HCT116 (cell line): ENCODE measurements at regions not wholly inside any gene's neighbourhood (a gene's known extent, or its start where the extent isn't known, plus 50 kb on each side); places are given as distances from the start of the nearest gene placed in this dataset.

Source experiments
- ATAC-seq: fragments of 200-7000 bp; cut with Tn5 transposase; 2 replicates; pipeline ENCODE4 v1.9.1; 2020; ENCODE audit warnings: mild to moderate bottlenecking, moderate library complexity
- BruUV-seq: library from RNA; stranded (reverse); fragments of 400-500 nt; replicated peaks from 2 replicates; lab custom pipeline; 2021; lab: Mats Ljungman, UMichigan
- CTCF ChIA-PET: fragments of 300-600 bp; sonication (Branson Sonifier 250); formaldehyde crosslinking; loops from one replicate; lab custom pipeline; 2021; ENCODE audit warnings: antibody characterized with exemption; lab: Charles Lee
- POLR2A ChIA-PET: fragments of 300-600, 350-600 bp; sonication (Branson Sonifier 250); formaldehyde crosslinking; loops from one replicate; lab custom pipeline; 2021; ENCODE audit warnings: antibody characterized with exemption; lab: Charles Lee
- RAD21 ChIA-PET, 2 experiments: fragments of 300-600 bp; sonication (Branson Sonifier 250); formaldehyde crosslinking; loops; one replicate each; lab custom pipeline; 2023; ENCODE audit warnings: low total read pairs in 2 of 2; ENCODE audit not compliant: uncharacterized antibody in 2 of 2, unreplicated experiment in 2 of 2, low non-redundant PET in 1 of 2; lab: Charles Lee
- DNase-seq: peaks from one replicate; pipeline ENCODE4 v3.0.0-alpha.2; 2010; ENCODE audit warnings: low read depth, low spot score
- H2AFZ ChIP-seq: fragments of 200-600 bp; shearing (Covaris generic), sonication (generic); 2 replicates; pipeline ENCODE4 v1.6.1; 2017; ENCODE audit warnings: low read depth, mixed run types, mixed read lengths, antibody characterized with exemption, low read length; ENCODE audit not compliant: poor library complexity, severe bottlenecking
- H3K27ac ChIP-seq: 2 replicates; pipeline ENCODE4 v1.5.1; 2012; ENCODE audit warnings: low read depth, low read length
- H3K27me3 ChIP-seq: fragments of 200-600 bp; sonication (generic); 2 replicates; pipeline ENCODE4 v1.6.1; 2016; ENCODE audit warnings: mixed run types, low read length, mixed read lengths; ENCODE audit not compliant: insufficient read depth
- H3K36me3 ChIP-seq, 2 experiments: fragments of 200-500 bp in 1 of 2; fragments of 200-600 bp in 1 of 2; sonication (Bioruptor generic) in 1 of 2; sonication (generic) in 1 of 2; 2 replicates each; pipeline versions ENCODE4 v1.5.1 to v1.6.1; 2014 to 2016; ENCODE audit warnings: low read length in 2 of 2, inconsistent platforms in 1 of 2, mixed read lengths in 1 of 2, mixed run types in 1 of 2; ENCODE audit not compliant: insufficient read depth in 2 of 2, control insufficient read depth in 1 of 2
- H3K4me1 ChIP-seq, 2 experiments: fragments of 200-600 bp in 1 of 2; sonication (generic) in 1 of 2; 2 replicates each; pipeline versions ENCODE4 v1.5.1 to v1.6.1; 2012 to 2017; ENCODE audit warnings: low read length in 2 of 2, inconsistent platforms in 1 of 2, mild to moderate bottlenecking in 1 of 2, mixed read lengths in 1 of 2, mixed run types in 1 of 2, moderate library complexity in 1 of 2; ENCODE audit not compliant: insufficient read depth in 2 of 2, control insufficient read depth in 1 of 2
- H3K4me2 ChIP-seq: fragments of 200-600 bp; sonication (generic); 2 replicates; pipeline ENCODE4 v1.6.1; 2017; ENCODE audit warnings: mixed run types, low read length, mixed read lengths
- H3K4me3 ChIP-seq, 2 experiments: fragments of 200-600 bp in 1 of 2; sonication (generic) in 1 of 2; replicated peaks in 1 of 2; 2 replicates each; pipeline ENCODE4 v1.5.1; 2011 to 2016; ENCODE audit warnings: low read length in 2 of 2, control low read depth in 1 of 2, low read depth in 1 of 2, mild to moderate bottlenecking in 1 of 2, mixed read lengths in 1 of 2, mixed run types in 1 of 2
- H3K79me2 ChIP-seq: fragments of 200-600 bp; sonication (generic); 2 replicates; pipeline ENCODE4 v1.6.1; 2017; ENCODE audit warnings: mild to moderate bottlenecking, mixed run types, low read length, moderate library complexity, mixed read lengths; ENCODE audit not compliant: insufficient read depth
- H3K9ac ChIP-seq: fragments of 200-600 bp; sonication (generic); 2 replicates; pipeline ENCODE4 v1.6.1; 2016; ENCODE audit warnings: low read length, mixed read lengths
- H3K9me2 ChIP-seq: fragments of 200-600 bp; sonication (generic), shearing (Covaris generic); 2 replicates; pipeline ENCODE4 v1.6.1; 2017; ENCODE audit warnings: mixed run types, mild to moderate bottlenecking, moderate library complexity; ENCODE audit not compliant: insufficient read depth
- H3K9me3 ChIP-seq, 2 experiments: fragments of 200-500 bp in 1 of 2; fragments of 200-600 bp in 1 of 2; sonication (Bioruptor generic) in 1 of 2; sonication (generic) in 1 of 2; 2 replicates each; pipeline ENCODE4 v1.6.1; 2014 to 2017; ENCODE audit warnings: low read length in 2 of 2, mixed read lengths in 2 of 2, inconsistent platforms in 1 of 2, low read depth in 1 of 2, mild to moderate bottlenecking in 1 of 2, mixed run types in 1 of 2, moderate library complexity in 1 of 2; ENCODE audit not compliant: control insufficient read depth in 1 of 2, insufficient read depth in 1 of 2
- H4K20me1 ChIP-seq: fragments of 200-600 bp; sonication (generic), shearing (Covaris generic); 2 replicates; pipeline ENCODE4 v1.6.1; 2017; ENCODE audit warnings: mixed run types, mild to moderate bottlenecking, moderate library complexity; ENCODE audit not compliant: insufficient read depth
- CBX3 ChIP-seq: IDR thresholded peaks from 2 replicates; pipeline ENCODE4 v1.6.1; 2012; ENCODE audit warnings: low read depth
- CEBPB ChIP-seq: IDR thresholded peaks from 2 replicates; pipeline ENCODE4 v1.6.1; 2012; ENCODE audit warnings: low read depth
- EGR1 ChIP-seq: IDR thresholded peaks from 2 replicates; pipeline ENCODE4 v1.6.1; 2012; ENCODE audit warnings: low read depth
- ELF1 ChIP-seq: IDR thresholded peaks from 2 replicates; pipeline ENCODE4 v1.6.1; 2012; ENCODE audit warnings: low read depth, borderline replicate concordance
- JUND ChIP-seq: IDR thresholded peaks from 2 replicates; pipeline ENCODE4 v1.6.1; 2012
- POLR2A ChIP-seq: IDR thresholded peaks from 2 replicates; pipeline ENCODE4 v1.7.0; 2011; ENCODE audit warnings: borderline replicate concordance; ENCODE audit not compliant: insufficient read depth, insufficient read length; ENCODE audit errors: extremely low read depth
- RAD21 ChIP-seq: IDR thresholded peaks from 2 replicates; pipeline ENCODE4 v1.6.1; 2012; ENCODE audit warnings: low read depth, mild to moderate bottlenecking
- SIN3A ChIP-seq: IDR thresholded peaks from 2 replicates; pipeline ENCODE4 v1.6.1; 2012; ENCODE audit warnings: low read depth
- SP1 ChIP-seq: IDR thresholded peaks from 2 replicates; pipeline ENCODE4 v1.6.1; 2012; ENCODE audit warnings: low read depth
- SRF ChIP-seq: IDR thresholded peaks from 2 replicates; pipeline ENCODE4 v1.6.1; 2012; ENCODE audit warnings: low read depth
- TCF7L2 ChIP-seq: IDR thresholded peaks from 2 replicates; pipeline ENCODE4 v1.7.0; 2011; ENCODE audit warnings: borderline replicate concordance, inconsistent platforms; ENCODE audit not compliant: insufficient read depth, insufficient read length; ENCODE audit errors: extremely low read depth
- YY1 ChIP-seq: IDR thresholded peaks from 2 replicates; pipeline ENCODE4 v1.6.1; 2011; ENCODE audit warnings: low read length, low read depth, moderate library complexity, mild to moderate bottlenecking; ENCODE audit not compliant: insufficient replicate concordance; ENCODE audit errors: extremely low read depth
- ZNF274 ChIP-seq: fragments of 200-500 bp; sonication (Bioruptor generic); IDR thresholded peaks from 2 replicates; pipeline ENCODE4 v1.6.1; 2014; ENCODE audit warnings: mild to moderate bottlenecking, low read depth, low read length, inconsistent platforms
- intact Hi-C: fragments of 100-400 bp; cut with micrococcal nuclease; formaldehyde crosslinking; loops from 2 replicates; pipeline ENCODE4 v1.10.0; 2022
- TF ChIP-seq, protein P1 (sequence below): IDR thresholded peaks from 2 replicates; pipeline ENCODE4 v1.6.1; 2011; ENCODE audit warnings: mild to moderate bottlenecking, low read length, moderate library complexity; ENCODE audit not compliant: insufficient replicate concordance; ENCODE audit errors: extremely low read depth
- TF ChIP-seq, protein P2 (sequence below): IDR thresholded peaks from 2 replicates; pipeline ENCODE4 v1.6.1; 2012; ENCODE audit warnings: low read depth
- TF ChIP-seq, protein P3 (sequence below): IDR thresholded peaks from 2 replicates; pipeline ENCODE4 v1.6.1; 2012

DNA sequence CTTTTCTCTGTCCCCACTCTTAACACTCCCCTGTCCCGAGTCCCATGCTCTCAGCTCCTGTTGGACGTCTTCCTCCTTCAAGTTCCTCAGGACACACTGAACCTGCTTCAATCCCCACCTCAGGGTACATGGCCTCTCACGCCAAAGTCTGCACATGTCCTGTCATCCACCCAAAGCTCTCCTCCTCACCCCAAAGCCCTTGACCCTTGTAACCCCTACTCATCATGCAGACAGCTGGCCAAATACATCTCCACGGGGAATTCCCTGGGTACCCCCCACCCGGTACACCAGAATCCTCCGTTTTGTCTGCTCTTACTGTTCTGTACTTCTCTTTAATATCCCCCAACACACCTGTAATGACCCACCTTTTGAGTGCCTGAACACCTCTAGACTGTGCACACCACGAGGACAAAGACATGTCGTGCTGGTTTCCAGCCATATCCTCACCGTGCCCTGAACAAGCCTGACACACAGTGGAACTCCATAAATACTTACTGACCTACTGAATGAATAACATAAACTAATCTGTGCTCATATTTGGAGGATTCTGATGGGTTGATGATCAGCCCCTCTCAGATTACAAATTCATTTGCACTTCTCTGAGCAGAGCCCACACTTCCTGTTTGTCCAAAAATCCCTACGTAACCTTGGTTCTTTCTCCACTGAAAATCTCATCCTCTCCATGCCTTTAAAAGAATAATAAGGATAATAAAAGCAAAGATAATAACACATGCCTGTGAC, 66.8 kb upstream of the EYA2 start:
- Histone ChIP-seq H3K9me2 (no peaks in the 10 kb centered on the region), H3K36me3 (no peaks in the 10 kb centered on the region), H3K9me3 (0 out of 4 replicates have a peak, but pooled peaks cover 0 to 3% of the 10 kb centered on the region in 2 experiments), H3K79me2 (no peaks in the 10 kb centered on the region), H3K27me3 (no peaks in the 10 kb centered on the region), H3K4me3 (no peak overlapping the region), H3K27ac (no peak overlapping the region), H3K4me1 (no peaks in the 10 kb centered on the region), H3K4me2 (no peak overlapping the region), H4K20me1 (no peaks in the 10 kb centered on the region), H2AFZ (no peak overlapping the region), H3K9ac (no peak overlapping the region)
- DNase-seq (no peak), ATAC-seq (no peak)
- ChIA-PET RAD21 (no interaction called here), CTCF (no interaction called here), POLR2A (no interaction called here)
- intact Hi-C loops: no loop called here
- no TSS peak for BruUV-seq
- TF ChIP-seq, protein P1, sequence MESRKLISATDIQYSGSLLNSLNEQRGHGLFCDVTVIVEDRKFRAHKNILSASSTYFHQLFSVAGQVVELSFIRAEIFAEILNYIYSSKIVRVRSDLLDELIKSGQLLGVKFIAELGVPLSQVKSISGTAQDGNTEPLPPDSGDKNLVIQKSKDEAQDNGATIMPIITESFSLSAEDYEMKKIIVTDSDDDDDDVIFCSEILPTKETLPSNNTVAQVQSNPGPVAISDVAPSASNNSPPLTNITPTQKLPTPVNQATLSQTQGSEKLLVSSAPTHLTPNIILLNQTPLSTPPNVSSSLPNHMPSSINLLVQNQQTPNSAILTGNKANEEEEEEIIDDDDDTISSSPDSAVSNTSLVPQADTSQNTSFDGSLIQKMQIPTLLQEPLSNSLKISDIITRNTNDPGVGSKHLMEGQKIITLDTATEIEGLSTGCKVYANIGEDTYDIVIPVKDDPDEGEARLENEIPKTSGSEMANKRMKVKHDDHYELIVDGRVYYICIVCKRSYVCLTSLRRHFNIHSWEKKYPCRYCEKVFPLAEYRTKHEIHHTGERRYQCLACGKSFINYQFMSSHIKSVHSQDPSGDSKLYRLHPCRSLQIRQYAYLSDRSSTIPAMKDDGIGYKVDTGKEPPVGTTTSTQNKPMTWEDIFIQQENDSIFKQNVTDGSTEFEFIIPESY: no peak
- TF ChIP-seq TCF7L2 (no peak), SIN3A (no peak), CBX3 (no peak), JUND (no peak), ZNF274 (no peak), ELF1 (no peak), SRF (no peak), SP1 (no peak), POLR2A (no peak), EGR1 (no peak), CEBPB (no peak), YY1 (no peak), RAD21 (no peak)
- TF ChIP-seq, protein P2, sequence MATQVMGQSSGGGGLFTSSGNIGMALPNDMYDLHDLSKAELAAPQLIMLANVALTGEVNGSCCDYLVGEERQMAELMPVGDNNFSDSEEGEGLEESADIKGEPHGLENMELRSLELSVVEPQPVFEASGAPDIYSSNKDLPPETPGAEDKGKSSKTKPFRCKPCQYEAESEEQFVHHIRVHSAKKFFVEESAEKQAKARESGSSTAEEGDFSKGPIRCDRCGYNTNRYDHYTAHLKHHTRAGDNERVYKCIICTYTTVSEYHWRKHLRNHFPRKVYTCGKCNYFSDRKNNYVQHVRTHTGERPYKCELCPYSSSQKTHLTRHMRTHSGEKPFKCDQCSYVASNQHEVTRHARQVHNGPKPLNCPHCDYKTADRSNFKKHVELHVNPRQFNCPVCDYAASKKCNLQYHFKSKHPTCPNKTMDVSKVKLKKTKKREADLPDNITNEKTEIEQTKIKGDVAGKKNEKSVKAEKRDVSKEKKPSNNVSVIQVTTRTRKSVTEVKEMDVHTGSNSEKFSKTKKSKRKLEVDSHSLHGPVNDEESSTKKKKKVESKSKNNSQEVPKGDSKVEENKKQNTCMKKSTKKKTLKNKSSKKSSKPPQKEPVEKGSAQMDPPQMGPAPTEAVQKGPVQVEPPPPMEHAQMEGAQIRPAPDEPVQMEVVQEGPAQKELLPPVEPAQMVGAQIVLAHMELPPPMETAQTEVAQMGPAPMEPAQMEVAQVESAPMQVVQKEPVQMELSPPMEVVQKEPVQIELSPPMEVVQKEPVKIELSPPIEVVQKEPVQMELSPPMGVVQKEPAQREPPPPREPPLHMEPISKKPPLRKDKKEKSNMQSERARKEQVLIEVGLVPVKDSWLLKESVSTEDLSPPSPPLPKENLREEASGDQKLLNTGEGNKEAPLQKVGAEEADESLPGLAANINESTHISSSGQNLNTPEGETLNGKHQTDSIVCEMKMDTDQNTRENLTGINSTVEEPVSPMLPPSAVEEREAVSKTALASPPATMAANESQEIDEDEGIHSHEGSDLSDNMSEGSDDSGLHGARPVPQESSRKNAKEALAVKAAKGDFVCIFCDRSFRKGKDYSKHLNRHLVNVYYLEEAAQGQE: no peak
- TF ChIP-seq, protein P3, sequence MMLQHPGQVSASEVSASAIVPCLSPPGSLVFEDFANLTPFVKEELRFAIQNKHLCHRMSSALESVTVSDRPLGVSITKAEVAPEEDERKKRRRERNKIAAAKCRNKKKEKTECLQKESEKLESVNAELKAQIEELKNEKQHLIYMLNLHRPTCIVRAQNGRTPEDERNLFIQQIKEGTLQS: no peak
